HG03354 (cell line): ENCODE measurements at regions not wholly inside any gene's neighbourhood (a gene's known extent, or its start where the extent isn't known, plus 50 kb on each side); places are given as distances from the start of the nearest gene placed in this dataset.
"Not testable (repeated sequence)": the region's sequence is repeated elsewhere in the genome, so short reads cannot be mapped to it uniquely, and the experiment has no call there.

Source experiments
- ATAC-seq: cut with Tn5 transposase; IDR thresholded peaks from one replicate; pipeline ENCODE4 v1.9.1; 2021; ENCODE audit warnings: mild to moderate bottlenecking; ENCODE audit not compliant: unreplicated experiment, poor library complexity, severe bottlenecking

DNA sequence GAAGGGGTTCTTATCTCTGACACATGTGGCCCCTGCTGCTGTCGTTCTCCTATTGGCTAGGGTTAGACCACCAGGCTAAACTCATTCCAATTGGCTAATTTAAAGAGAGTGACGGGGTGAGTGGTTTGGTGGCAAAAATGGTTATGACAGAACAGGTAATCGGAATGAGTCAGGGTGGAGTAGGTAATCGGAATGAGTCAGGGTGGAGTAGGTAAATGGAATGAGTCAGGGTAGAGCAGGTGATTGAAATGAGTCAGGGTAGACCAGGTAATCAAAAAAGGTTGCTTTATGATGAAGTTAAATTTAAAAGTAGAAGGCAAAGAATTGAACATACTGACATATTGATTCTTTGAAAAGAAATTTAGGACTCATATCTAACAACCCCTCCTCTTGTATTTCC, 626.2 kb upstream of the CNTN5 start:
- ATAC-seq: not testable (repeated sequence)

DNA sequence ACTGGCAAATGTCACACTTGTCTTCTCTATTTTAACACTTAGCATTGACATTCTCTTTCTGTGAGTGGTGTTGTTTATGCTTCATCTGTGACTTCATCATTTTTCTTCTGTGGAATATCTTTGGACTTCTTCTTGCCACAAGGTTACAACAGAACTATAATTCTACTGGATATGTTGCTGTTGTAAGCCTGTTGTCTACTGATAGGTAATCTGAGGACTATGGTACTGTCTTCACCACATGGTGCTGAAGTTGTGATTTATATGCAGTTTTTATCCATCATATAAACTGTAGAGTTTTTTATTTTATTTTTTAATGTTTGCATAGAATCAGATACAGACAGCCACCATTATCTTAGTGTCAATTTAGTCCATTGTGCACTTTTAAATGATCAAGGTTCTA, 622.2 kb upstream of the CNTN5 start:
- no peak for ATAC-seq

DNA sequence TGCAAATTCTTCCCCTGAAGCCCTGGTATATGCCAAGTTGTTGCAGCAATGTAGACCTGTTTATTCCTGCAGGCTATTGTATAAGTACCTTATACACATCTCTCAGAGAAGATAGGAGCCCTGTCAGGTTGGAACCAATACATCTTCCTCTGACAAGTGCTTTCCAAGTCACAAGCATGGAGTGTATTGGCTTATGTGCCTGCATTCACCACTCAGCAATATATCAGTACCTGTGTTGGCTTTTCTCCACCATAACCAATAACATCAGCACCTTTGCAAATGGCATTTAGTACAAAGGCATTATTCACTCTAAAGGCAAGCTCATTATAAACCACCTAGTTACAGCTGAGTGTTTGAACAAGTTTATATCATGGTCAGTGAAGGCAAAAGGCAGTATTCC, 611.7 kb upstream of the CNTN5 start:
- no peak for ATAC-seq

- ATAC-seq: no peak
Observed at GRCh38 chr11:98411777-98412176, 609.0 kb upstream of the CNTN5 start.

GRCh38 chr11:98417256-98417755, 603.4 kb upstream of the CNTN5 start:
- ATAC-seq: no peak

DNA sequence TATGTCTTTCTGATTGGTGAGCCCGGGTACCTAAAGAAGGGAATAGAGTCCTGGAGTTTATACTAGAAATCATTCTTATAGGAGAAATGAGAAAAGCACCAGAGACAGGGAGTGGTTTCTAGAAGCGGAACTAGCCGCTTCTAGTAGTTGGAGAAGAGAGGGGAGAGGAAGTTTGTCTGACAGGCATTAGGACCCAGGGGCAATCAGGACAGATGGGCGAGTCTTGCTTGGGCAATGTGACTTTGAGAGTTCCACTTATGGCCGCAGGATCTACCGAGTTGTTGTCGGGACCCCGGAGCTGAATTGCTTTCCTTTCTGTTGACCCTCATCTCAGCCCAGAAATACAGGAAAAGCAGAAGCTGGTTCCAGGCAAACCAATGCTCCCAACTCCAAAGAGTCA, 596.8 kb upstream of the CNTN5 start:
- ATAC-seq: no peak

- not testable (repeated sequence) for ATAC-seq
Observed at GRCh38 chr11:98424773-98425172, 596.0 kb upstream of the CNTN5 start.

DNA sequence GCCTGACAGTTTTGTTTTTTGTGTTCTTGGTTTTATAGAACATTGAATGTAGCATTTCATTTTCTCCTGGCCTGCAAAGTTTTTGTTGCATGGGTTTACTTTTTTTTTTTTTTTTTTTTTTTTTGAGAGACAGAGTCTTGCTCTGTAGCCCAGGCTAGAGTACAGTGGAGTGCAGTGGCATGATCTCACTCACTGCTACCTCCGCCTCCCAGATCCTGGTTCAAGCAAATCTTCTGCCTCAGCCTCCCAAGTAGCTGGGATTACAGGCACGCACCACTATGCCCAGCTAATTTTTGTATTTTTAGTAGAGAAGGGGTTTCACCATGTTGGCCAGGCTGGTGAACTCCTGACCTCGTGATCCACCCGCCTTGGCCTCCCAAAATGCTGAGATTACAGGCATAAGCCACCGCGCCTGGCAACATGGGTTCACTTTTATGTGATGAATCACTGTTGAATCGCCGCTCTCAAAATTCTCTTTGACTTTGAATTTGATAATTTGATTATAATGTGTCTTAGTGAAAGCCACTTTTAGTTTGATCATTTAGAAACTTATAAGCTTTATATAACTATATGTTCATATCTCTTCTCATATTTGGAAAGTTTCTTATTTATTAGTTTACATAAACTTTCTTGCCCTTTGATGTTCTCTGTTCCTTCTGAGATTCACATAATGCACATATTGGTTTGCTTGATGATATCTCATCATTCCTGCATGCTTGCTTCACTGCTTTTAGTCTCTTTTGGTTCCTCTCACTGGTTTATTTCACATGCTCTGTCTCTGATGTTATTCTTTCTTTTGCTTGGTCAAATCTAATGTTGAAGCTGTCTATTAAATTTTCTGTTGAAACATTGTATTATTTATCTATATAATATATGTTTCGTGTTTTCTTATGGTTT, 589.0 kb upstream of the CNTN5 start:
- no peak for ATAC-seq

DNA sequence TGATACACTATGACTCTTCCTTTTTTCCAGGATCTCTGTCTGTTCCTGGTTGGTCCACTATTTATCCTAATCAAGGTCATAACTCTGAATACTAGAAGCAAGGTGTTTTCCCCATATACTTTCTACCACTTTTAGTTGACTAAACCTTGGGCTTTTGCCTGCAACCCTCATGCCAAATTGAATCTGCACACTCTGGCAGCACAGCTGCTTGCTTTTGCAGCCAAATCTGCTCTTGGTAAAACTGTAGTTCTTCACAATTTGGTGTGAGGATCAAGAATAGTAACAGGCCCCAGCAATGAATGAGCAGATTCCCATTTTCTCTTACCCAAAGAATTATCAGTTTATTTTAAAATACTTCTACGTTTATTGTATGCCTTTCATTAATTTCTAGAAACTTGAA, 586.5 kb upstream of the CNTN5 start:
- ATAC-seq: no peak

DNA sequence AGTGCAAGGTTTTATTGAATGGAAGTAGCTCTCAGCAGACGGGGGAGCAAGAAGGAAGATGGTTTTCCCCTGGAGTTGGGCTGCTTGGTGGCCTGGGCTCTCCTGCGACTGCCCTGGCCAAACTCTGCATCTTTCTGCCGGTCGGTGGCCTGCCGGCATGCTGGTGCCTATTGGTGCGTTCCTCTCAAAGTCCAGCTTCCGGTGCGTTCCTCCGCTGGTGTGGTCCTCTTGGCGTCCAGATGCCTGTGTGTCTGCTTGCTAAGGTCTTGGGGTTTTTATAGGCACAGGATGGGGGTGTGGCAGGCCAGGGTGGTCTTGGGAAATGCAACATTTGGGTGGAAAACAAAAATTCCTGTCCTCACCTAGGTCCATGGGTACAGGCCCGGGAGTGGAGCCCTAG, 567.4 kb upstream of the CNTN5 start:
- no peak for ATAC-seq

DNA sequence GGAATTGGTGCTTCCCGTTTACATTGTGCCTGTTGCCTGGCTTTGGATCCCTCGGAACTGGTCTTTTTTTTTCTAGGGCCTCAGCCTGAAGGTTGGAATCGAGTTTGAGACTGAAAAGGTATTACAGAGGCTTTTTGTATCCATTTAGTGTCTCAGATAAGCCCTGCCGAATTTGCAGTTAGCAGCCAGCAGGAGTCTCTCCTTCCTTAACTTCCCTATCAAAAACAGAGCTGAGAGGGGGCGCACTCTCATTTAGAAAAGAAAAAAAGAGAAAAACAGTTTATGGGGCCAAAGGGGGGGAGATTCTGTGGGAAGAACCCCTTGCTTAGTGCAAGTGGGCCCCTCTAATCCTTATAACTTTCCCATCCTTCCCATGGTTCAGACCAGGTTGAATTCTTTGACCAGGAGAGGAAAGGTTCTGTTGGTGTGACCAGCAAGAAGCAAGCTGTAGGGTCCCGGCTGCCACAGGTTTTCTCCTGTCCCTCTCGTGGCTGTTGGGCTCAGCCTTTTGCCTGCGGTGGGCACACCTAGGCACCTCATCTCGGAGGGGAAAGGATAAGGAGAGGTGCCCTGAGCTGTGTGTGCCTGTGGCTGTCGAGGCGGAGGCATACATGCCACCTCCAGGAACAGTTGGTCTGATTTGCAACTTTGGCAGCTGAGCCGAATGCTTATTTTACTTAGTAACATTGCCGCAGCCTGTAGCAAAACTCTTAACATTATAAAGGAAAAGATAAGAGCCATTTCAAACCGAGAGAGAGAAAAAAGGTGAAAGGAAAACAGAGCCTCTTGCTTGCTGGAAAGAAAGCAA, 565.0 kb upstream of the CNTN5 start:
- no peak for ATAC-seq

- no peak for ATAC-seq
Observed at GRCh38 chr11:98456308-98456680, 564.5 kb upstream of the CNTN5 start.

DNA sequence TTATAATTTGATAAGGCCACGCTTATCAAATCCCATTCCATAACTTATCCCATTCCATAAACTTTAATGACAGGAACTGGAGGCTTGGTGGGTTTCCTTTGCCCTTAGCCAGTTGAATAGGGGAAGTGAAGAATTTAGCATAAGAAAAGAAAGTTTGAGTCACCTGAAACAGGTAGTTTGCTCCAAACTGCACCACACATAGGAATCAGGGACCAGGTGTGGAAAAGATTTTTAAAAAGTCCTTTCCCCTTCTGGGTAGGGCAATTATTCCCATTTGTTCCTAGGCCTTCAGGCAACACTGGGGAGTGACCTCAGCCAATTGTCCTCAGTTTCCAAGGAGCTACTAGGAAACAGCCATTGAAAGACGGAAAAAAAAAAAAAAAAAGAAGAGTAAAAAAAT, 525.7 kb upstream of the CNTN5 start:
- ATAC-seq: no peak

GRCh38 chr11:98495601-98496000, 525.1 kb upstream of the CNTN5 start:
- ATAC-seq: no peak

- ATAC-seq: no peak
Observed at GRCh38 chr11:98507208-98507607, 513.5 kb upstream of the CNTN5 start.

DNA sequence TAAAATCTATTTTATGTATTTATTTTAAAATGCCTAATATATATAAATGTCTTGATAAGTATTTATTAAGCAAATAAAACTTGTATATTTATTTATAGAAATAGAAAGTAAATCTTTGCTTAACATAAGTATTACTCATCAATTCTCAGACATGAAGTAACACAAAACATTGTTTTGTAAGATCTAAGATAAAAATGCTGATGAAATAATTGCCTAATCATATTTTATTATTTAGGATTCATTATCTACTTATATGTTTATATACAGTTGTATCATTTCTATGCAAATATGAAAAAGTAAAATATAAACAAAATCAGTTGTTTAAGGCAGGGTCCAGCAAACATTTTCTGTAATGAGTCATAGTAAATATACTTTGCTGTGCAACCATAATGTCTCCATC, 507.8 kb upstream of the CNTN5 start:
- ATAC-seq: no peak

DNA sequence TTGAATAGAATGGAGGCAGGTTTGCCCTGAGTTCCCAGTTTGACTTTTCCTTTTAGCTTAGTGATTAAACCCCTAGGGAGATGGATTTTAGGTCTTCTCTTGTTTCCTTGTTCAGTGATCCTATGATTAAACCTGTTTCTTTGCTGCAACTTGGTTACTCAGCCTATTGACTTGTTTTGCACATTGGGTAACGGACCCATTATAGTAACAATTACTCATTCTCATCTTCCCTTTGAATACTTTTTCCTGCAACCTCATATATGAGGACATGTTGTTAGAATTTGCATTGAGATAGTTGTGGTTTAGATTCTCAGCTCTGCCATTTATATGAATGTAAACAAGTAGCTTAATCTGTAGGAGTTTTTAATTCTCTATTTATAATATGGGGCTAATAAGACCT, 489.2 kb upstream of the CNTN5 start:
- no peak for ATAC-seq

DNA sequence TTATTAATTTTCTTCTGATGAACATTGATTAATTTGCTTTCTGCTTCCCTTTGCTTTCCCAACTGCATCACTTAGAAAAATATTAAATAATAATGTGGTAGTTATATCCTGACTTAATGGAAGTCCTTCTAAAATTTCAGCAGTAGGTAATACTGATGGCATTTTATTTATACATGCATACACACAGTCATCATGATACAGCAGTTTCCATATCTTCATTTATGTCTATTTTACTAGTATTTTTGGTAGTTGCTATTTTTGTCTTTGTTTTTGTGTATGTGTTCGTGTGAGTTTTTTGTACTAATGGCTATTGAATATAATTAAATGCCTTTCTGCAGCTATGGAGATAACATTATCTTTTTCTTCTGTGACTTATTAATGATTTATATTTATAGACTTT, 484.7 kb upstream of the CNTN5 start:
- ATAC-seq: no peak

- not testable (repeated sequence) for ATAC-seq
Observed at GRCh38 chr11:98538358-98538757, 482.4 kb upstream of the CNTN5 start.

- ATAC-seq: no peak
Observed at GRCh38 chr11:98545544-98546175, 475.1 kb upstream of the CNTN5 start.
